DMS 273 treated with DMSO at 0.1 percent for 48 hours (cell line): ENCODE measurements at regions not wholly inside any gene's neighbourhood (a gene's known extent, or its start where the extent isn't known, plus 50 kb on each side); places are given as distances from the start of the nearest gene placed in this dataset.
"Not testable (repeated sequence)": the region's sequence is repeated elsewhere in the genome, so short reads cannot be mapped to it uniquely, and the experiment has no call there.

ENCODE experiments used
- DNase-seq: peaks from one replicate; lab custom pipeline; 2025; lab: John Stamatoyannopoulos, UW

DNA sequence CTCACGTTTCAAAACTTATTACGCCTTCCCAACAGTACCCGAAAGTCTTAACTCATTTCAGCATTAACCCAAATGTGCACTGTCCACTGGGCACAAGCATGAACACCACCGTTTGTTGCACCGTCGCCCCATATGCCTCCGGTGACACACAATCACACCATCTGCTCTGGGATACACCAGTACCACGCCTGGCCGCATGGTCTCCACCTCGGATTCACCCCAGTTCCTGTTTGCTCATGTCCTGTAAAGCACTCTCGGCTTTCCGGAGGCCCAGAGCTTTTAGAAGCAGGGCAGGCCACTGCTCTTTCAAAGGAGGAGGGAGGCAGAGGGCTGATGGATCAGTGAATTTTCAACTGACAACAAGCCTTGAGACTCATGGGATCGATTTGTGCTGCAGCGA, 1570.0 kb upstream of the DEFB115 start:
- no peak for DNase-seq

DNA sequence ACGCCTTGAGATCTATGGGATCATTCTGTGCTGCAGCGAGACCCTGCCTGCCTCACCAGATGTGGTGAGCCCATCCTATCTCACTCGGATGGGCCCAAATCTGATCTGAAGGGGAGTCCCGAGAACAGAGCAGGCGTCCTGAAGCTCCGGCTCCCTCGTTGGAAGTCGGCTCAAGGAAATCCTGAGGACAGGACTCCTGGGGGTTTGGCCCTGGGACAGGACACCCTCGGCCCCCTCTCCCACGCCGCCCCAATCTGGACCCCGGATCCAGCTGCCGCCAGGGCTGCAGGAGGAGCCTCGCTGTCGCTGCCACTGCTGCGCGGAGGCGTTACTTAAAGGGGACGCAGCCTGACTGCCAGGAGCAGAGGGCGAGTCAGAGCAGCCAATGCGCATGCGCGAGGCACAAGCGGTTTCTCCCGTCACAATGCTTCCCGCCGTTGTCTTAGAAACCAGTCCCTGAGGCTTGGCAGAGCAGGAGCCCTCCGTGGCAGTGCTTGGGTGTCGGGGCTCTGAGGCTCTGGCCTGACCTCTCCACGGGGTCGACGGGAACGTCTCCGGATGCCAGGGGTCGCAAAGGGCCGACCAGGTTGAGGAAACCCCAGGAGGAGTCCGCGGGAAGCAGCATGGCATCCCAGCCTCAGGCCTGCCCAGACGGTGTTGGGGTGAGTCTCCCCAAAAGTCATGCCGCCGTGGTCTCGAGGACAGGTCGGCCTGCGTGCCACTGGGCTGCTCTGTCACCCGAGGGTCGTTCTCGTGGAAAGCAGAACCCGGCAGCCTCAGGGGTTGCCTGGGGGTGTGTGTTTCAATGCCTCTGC, 1567.8 kb upstream of the DEFB115 start:
- DNase-seq = no peak

DNA sequence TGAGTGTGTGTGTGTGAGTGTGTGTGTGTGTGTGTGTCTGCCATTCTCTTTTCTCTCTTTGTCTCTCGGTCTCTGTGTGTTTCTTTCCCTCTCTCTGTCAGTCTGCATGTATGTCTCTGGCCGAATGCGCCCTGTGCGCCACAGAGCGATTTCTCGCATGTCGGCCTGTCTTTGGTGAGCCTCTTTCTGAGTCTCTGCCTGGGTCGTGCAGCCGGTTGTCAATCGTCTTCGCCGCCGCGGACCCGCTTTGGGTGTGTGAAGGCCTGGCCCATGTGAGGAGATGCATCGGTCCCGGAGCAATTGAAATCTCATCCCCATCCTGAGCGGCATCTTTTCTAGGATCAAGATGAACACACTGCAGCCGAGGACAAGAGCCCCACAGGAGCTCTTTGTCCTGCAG, 1567.2 kb upstream of the DEFB115 start:
- no peak for DNase-seq

DNA sequence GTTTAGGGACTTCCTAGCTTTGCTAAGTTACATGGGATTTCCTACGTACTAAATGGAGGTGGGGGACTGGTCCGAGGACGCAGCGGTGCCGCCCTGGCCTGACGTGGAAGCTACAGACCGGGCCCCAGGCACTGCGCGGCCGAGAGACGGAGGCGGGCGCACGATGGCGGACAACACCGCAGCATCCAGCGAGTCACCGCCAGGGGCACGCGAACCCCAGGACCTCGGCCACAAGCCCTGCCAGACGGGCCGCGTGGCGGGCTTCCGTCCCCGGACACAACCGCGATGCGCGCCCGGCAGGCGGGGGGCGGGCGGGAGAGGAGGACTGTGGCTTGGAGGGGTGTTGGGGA, 1516.9 kb upstream of the DEFB115 start:
- DNase-seq = no peak

DNA sequence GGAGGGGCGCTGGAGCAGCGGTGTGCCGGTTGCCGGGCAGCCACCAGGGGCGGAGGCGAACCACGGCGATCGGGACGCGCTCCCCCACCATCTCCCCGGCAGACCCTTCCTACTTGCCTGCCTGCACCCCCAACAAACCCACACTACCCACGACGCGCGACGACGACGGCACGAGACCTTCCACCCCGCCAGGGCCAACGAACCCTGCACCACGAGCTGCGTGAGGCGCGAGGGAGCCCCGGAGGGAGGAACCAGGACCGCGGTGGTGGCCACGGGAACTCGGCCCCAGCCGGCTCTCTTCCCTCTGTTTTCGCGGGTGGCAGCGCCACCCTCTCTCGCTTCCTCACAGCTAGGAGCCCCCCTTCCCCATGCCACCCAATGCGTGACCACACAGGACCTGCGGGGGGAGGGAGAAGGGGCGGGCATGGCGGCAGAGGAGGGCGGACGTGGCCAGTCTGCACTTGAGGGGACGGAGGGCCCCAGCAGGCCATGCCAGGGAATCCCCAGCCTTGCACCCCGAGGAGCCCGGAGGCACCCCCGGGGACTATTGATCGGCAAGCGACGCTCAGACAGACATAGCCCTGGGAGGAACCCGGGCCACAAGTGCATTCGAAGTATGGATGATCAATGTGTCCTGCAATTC, 1516.4 kb upstream of the DEFB115 start:
- DNase-seq = no peak

DNA sequence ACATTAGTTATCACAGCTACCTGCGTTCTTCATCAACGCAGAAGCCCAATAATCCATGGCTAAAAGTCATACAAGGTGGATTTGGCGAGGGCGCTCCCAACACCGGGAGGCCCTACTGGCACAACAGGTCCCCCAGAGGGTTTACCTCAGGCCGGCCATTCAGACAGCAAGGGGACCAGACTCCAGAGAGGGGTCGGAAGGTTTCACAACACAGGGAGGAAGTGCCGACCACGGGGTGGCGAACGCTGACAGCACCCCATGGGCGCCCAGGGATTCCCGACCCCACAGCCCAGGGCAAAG, 1515.9 kb upstream of the DEFB115 start:
- no peak for DNase-seq

DNA sequence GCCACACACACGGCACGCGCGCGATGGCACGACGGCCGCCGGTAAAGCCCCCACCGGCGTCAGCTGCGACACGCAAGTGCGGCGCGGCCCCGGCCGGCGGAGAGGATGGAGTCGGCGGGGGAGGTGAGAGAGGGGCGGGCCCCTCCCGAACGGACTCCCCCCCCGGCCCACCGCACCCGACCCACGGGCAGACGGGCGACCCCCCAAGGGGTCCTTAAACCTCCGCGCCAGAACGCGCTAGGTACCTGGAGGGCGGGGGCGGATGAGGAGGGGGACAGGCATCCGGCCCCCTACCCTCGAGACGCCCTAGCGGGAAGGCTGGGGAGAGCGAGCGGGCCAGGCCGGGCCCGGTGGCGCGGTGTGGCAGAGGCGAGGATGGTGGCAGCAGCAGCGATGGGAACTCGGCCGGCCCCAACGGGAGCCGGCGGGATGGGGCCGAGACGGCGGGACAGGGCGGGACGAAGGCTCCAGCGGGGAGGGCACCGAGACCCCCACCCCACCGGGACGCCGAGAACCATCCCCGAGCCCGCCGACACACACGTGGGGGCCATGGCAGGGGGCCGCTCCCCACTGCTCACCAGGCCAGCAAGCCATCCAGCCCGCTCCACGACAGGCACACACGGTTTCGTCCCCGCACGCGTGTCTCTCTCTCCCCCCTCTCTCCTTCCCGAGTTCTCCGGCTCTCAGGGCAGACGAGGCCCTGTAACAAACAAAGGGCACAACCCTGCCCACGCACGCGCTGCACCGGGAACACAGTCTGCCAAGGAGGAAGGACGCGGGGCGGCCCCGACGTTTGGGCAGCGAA, 1515.4 kb upstream of the DEFB115 start:
- DNase-seq = no peak

DNA sequence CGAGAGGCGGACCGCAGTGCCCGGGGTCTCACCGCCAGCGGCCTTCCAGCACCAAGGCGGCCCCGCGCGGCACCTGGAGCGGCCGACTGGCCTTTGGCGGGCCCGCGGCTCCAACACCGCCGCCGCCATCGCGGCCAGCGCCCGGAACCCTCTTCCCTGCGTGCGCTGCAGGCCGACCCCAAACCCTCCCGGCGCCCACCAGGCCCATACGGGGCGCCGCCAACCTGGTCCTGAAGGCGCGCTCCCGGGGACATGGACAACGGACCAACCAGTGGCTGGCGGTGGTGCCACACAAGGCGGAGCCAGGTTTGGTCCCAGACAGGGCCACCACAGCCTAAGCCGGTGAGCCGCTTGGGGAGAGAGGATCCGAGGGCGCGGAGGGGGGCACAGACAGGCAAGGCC, 1514.8 kb upstream of the DEFB115 start:
- no peak for DNase-seq

DNA sequence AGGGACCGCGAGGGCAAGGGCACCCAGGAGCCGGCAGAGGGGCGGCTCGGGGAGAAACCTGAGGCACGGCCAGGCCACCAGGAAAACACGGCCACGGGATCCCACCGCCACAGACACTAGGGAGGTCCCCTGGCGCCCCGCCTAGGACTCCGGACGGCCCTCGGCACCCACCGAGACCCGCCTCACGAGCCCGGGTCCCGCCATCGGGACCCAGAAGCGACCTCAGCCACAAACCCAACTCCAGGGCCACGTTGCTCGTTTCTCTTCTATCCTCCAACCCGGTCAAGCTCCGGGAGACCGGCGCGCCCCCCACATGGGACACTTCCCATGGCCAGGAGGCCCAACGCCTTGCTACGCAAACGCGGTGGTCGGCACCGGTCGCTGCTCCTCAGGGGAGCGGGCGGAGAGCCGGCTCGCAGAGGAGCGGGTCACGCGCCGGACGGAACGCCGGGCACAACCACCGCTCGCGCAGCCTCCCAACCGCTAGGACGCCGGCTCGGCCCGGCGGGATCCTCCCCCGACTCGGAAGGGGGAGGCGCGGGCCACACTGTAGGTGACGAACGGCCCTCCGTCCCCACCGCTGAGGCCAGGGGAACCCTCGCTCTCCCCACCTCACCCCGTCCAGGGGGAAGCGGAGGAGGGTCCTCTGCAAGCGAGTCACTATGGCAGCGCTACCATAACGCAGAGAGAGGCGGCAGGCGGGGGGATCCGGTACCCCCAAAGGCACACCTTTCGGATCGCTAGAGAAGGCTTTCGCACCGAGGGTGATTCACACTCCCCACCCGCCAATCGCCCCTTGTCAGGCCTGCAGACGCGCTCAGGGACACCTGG, 1514.1 kb upstream of the DEFB115 start:
- DNase-seq = no peak

DNA sequence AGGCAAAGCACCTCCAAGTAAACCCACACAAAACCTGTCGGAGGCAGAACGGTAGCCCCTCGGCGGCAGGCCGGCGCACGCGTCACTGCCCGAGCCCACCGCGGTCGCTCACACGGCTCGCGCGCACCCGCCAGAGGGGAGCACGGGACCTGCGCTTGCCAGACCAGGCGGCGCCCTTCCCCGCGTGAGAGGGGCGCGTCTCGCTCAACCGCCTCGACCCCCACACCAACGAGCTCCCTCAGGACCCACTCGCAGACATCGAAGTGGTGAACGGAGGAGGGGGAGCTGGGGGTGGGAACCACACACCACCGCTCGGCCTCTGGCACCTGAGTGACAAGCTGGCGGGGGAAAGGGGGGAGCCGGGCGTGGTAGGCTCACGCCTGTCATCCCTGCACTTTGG, 1513.4 kb upstream of the DEFB115 start:
- no peak for DNase-seq

DNA sequence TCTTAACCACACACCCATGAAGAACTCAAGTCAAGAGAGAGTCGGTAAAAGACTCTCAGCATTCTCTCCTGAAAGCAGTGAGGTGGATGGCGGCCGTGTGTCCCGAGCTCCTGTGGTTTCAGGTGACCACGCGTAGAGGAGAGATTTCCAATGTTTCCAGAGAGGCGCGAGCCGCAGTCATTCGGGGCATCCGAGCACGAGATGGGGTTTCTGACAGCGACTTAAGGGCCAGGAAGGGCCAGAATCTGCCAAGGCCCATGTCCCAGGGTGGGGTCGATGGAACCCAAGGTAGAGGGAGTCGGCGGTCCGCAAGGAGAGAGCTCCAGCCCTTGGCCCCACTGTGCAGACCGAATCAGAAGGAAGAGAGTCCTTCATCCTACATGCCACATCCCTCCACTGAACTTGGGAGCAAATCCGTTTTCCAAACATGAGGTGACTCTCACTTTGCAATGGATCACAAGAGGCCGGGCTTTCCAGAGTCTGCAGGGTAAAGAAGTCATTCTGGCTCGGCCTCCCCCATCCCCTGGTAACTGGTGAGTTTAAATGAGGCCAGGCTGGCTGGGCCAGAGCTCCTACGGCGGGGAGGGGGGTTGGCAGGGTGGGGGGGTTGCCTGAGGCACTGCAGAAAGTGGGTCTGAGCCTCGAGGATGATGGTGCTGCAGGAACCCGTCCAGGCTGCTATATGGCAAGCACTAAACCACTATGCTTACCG, 1511.8 kb upstream of the DEFB115 start:
- not testable (repeated sequence) for DNase-seq

DNA sequence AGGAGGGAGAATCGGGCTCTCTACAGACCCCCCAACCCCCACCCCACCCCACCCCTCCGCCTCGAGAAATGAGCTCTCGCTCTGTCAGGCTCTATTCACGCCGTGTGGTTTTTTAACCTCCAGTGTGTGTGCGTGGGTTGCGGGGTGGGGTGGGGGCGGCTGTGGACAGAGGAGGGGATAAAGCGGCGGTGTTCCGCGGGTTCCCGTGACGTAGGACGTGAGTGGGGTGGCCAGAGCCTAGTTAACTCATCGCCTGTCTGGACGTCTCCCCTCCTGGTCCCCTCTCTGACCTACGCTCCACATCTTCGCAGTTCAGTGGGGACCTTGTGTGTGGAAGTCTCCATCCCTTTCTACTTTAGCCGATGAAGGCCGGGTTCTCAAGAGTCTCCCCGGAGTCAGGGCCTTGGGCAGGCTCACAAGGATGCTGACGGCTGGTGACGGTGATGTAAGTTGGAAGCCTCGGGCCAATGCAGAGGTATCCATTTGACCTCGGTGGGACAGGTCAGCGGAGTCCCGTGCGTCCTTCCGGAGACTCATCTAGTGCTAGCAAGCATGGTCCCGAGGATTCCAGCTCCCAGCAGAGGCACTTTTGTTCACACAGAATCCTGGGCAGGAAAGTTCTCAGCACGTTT, 1507.1 kb upstream of the DEFB115 start:
- no peak for DNase-seq

DNA sequence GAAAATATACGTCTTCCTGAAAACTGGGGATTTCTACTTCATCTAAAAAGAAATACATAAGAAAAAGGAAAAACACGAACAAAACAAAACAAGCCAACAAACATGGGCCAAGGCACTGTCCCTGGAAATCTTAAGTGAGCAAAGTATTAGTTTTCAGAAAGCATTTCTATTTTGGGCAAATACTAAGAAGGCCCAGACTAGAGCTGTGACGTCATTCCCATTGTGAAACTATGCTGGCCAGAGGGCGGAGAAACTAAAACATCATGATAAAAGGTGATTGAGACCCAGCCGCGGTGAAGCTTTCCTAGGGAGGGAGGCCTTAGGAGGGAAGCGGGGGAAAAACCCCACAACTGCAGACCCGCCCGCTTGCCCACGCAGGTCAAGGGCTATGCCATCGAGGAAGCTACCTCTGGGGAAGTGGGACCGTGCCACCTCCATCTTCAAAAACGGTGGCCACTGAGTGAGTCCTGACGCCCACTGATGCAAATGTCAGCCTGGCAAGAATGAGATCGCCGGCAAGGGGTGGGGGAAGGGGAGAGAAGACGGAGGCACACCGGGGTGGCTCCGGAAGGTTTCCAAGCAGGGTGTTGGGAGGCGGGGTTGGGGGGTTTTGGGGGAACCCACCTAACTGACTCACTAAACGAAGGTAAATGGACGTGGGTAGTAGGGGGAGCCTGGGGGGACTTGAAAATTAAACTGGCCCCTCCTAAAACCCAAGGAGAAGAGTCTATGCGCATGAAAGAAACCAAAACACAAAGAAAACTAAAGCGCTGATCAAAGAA, 1504.6 kb upstream of the DEFB115 start:
- not testable (repeated sequence) for DNase-seq

DNA sequence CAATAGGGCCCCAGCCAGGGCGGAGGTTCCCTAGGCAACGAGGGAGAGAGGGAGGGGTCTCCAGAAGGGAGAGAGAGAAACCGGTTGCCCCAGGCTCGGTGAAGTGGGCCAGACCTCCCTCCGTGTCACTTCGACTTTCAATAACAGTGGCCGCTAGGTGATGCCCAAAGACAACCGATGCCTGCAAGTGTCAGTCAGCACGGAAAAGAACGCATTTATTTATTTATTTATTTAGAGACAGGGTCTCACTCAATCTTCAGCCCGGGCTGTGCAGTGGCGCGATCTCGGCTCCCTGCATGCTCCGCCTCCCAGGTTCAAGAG, 1504.1 kb upstream of the DEFB115 start:
- DNase-seq = not testable (repeated sequence)

DNA sequence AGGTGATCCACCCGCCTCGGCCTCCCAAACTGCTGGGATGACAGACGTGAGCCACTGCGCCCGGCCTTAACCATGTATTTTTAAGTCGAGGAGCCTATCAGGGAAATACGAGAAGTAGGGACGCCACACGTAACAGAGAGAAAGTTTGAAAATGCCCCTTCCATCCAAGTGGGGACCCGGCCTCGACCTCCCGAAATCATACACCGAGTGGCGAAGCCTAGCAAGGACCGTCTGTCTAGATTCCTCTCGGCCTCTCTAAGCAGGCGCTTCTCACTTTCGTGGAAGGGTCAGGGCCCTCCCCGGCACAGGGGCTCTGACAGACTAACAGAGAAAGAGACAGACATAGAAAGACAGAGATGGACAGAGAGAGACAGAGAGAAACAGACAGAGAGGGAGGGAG, 1503.6 kb upstream of the DEFB115 start:
- not testable (repeated sequence) for DNase-seq

DNA sequence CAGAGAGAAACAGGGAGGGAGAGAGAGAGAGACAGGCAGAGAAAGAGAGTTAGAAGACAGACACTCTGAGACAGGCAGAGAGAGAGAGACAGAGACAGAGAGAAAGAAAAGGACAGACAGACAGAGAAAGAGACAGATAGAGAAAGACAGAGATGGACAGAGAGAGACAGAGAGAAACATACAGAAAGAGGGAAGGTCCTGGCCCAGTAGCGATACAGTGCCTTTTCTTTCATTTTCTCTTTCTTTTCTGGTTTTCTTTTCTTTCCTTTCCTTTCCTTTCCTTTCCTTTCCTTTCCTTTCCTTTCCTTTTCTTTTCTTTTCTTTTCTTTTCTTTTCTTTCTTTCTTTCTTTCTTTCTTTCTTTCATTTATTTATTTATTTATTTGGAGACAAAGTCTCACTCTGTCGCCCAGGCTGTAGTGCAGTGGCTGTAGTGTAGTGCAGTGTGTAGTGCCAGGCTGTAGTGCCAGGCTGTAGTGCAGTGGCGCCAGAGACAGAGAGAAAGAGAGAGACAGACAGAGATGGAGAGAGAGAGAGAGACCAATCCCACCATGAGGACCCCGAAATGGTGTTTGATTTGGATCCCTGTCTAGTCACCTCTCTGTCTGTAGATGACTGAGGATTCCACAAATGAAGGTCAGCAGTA, 1501.5 kb upstream of the DEFB115 start:
- not testable (repeated sequence) for DNase-seq

DNA sequence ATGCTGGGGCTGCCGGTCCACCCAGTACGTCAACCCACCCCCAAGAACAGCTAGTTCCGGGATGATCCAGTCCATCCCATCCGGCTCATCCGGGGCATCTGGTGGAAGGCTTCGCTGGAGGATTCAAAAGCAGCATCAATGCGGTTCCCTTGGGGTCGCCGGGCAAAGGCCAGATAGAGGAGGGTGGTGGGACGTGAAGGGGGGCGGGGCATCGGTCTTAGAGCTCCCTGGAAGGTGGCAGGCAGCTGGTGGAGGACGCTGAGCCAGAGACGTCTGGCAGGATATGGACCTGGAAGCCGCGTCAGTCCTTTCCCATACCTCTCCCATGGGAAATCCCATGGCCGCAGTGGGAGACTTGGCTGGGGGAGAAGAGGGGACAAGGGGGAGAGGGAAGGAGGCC, 1500.8 kb upstream of the DEFB115 start:
- DNase-seq = no peak

DNA sequence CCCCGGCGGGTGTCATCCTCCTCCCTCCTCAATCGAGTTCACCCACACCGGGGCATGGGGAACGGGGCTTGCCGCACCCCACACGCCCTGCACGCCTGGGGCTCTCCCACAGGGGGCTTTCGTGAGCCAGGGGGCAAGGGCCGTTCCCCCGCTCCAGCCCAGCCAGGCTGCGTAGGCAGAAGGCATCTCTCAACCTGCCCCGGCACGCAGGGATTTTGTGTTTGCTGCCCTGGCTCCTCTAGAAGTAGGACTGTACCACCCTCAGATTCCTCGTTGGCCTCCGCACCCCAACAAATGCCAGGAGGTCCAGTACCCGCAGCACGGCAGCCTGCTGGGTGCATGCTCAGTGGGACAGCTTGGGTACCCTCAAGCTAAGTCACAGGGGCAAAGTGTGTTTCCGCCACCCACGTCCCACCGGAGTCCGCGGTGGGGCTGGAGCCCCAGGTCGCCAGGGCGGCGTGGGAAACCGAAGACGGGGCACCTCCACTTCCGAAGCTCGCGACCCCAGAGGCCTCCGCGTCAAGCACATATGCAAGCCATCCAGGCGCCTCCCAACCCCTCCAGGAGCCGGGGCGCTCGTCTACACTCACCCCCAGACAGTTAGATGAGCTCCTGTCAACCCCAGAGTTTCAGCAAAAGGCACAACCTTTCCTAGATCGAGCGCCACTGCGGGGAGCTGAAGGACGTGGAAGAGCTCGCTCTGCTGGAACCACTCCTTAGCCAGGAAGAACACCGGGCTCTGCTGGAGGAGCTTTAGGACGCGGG, 1495.7 kb upstream of the DEFB115 start:
- DNase-seq = not testable (repeated sequence)

DNA sequence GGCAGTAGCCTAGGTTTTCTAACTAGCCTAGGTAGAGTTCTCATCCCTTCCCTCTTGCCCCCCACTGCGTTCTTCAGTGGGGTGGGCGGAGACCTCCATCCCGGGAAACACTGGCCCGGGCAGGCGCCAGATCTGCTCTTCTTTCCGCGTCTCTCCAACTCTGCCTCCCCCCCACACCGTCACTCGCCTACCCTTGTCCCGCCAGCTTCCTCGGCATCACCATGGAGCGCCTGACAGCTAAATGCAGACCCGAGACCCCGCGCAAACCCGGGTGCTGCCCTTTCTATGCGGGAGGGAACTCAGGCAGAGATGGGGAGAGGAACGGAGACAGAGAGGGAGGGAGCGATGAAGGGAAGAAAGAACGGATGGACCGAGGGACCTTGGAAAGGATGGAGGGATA, 1494.8 kb upstream of the DEFB115 start:
- DNase-seq = no peak
